HS-5 (cell line): ENCODE measurements at regions not wholly inside any gene's neighbourhood (a gene's known extent, or its start where the extent isn't known, plus 50 kb on each side); places are given as distances from the start of the nearest gene placed in this dataset.
"Not testable (repeated sequence)": the region's sequence is repeated elsewhere in the genome, so short reads cannot be mapped to it uniquely, and the experiment has no call there.

ENCODE experiments used
- DNase-seq: peaks from one replicate; pipeline ENCODE4 v3.0.0-alpha.2; 2012; ENCODE audit warnings: low read depth

DNA sequence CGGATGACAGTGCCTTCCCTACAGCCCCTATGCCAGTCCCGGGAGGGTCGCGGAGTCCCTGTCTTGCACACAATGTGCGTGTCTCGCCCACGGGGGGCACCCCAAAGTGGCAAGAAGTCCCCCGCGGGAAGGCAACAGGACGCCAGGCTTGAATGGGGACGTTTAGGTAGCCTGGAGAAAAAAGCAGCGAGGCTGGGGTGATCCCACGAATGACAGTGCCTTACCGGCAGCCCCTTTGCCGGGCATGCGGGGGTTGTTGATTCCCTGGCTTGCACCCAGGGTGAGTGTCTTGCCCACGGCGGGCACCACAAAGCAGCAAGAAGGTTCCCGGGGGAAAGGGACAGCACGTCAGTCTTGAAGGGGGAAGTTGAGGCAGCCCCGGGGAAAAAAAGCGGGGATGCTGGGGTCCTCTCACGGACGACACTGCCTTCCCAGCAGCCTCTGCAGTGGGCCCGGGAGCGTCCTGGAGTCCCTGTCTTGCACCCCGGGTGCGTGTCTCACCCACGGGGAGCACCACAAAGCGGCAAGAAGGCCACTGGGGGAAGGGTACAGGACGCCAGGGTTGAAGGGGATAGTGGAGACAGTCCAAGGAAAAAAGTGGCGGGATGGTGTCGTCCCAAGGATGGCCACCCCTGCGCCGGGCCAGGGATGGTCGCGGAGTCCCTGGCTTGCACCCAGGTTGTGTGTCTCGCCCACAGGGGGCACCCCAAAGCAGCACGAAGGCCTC, 156.8 kb upstream of the ALG10B start:
- DNase-seq: no peak

DNA sequence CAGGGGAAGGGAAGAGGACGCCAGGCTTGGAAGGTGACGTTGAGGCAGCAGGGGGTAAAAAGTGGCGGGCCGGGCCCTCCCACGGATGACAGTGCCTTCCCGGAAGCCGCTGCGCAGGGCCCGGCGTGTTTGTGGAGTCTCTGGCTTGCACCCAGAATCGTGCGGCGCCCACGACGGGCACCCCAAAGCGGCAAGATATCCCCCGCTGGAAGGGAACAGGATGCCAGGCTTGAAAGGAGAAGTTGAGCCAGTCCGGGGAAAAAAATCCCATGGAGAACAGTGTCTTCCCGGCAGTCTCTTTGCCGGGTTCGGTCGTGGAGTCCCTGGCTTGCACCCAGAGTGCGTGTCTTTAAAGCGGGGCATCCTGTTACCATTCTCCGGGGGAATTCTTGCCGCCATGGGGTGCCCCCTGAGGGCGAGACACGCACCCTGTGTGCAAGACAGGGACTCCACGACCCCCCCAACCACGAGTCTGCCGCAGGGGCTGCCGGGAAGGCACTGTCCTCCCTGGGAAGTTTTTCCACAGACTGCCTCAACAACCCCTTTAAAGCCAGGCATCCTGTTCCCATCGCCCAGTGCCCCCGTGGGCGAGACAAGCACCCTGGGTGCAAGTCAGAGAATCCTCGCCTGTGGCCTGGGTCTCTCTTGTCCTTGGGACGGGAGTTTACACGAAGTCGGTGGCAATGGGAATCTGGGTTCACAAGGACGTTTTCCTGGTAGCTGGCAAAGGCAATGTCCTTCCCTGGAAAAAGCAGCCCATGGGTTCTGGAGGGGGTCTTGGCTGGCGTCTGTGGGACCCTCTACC, 156.1 kb upstream of the ALG10B start:
- DNase-seq: no peak

DNA sequence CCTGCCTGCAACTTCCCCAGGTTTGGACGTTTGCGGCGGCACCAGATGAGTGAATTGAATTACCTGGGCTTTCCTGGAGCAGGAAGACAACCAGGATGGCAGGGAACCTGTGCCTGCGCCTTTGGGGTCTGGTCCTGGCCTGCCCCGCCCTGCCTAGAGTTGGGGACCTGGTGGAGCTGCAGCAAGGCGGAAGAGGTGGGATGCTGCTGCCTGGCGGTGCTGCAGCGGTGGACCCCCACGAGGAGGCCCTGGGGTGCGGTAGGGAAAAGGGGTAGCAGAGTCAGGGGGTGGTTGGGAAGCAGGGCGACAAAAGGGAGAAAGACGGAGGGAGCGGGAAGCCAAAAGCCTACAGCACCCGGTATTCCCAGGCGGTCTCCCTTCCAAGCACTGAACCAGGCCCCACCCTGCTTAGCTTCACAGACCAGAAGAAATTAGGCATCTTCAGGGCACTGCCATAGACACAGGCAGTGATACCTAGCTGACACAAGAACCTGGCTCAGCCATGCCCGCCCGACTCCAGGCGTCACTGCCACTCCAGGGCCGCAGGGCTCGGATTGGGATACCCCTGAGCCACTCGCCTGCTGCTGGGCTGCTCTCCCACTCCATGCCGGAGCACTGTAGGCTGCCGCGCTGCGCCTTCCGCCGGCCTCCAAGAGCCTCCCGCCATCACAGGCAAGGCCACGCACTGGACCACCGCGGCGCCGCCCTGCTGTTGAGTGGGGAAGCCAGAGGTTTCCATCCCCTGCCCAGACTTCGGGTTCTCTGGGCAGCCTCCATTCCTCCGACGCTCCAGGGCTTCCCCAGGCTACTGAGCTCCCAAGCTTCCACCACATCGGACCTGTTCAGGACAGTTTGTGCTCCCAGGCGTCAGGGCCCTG, 155.2 kb upstream of the ALG10B start:
- no peak for DNase-seq

DNA sequence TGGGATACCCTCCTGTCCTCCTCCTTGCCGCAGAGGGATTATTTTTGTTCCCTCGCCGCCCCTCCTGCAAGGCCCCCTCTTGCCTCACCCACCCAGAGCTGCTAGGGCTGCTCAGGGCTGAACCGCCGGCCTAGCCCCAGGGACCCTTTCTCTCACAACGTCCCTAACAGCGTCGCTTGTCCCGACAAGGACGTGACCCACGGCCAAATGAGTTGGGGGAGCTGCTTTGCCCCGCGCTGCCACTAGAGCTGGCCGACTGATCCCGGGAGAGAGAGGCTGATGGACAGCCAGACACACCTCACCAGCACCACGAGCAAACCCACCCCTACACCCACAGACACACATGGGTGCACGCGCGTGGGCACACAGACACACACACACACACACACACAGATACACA, 154.6 kb upstream of the ALG10B start:
- DNase-seq: no peak

DNA sequence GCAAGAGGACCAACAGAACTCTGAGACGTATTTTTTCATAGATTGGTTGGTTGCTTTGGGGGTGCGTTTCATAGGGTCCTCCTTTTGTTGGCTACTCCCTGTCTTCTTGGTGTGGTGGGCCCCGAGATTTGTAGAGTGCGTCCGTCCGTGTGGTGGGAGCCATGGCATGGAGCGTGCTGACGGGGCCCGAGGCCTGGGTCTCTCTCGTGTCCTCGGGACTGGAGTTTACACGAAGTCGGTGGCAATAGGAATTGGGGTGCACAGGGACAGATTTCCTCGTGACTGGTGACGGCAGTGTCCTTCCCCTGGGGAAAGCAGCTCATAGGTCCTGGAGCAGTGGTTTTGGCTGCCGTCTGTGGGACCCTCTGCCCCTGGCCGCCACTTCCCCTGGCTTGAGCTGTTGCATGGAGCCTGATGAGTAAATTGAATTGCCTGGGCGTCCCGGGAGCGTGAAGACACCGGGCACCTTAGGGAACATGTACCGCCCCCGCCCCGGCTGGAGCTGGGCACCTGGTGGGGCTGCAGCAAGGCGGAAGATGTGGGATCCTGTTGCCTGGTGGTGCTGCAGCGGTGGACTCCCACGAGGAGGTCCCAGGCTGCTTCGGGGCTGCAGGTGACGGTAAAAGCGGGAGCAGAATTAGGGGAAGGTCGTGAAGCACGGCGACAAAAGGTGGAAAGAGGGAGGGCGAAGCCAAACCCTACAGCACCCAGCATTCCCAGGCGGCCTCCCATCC, 153.7 kb upstream of the ALG10B start:
- no peak for DNase-seq

DNA sequence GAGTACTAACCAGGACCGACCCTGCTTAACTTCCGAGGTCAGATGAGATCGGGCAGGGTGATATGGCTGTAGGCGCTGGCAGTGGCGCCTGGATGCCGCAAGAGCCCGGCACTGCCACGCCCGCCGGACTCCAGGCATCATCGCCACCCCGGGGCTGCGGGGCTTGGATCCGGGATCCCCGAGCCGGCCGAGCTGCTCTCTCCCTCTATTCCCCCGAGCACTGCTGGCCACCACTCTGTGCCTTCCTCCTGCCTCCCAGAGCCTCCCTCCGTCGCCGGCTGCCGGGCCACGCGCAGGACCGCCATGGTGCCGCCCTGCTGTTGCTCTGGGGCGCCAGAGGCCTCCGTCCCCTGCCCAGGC, 153.2 kb upstream of the ALG10B start:
- no peak for DNase-seq

DNA sequence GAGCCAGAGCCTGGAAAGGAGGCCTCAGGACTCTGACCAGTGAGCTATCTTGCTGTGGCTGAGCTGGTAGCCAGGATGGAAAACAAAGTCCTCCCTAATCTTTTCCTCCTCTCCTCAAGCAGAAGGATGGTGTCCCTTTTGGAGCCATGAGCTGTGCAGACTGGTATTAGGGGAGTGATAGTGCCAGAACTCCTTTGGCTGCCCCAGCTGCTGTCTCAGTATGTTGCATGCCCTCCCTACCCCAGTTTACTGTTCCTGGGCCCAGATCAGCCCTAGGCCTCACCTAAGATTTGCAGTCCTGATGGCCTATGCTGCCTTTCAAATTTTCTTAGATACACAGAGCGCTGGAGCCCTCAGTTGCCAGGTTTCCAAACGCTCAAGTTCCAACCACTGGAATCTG, 150.3 kb upstream of the ALG10B start:
- no peak for DNase-seq

DNA sequence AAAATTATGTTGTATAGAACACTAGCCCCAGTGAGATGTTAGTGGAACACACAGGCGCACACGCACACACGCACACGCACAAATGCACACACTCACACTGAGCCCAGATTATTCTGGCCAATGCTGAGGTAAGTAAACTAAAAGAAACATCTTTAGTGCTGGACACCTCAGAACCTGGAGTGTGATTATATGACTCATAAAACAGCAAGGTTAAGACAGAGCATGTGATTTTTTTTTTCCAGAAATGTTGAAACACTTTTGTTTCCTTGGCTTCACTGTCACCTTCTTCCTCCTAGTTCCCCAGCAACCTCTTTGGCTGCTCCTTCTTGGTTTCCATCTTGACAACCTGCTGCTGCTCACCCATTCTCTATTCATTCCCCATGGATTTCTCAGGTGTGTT, 141.0 kb upstream of the ALG10B start:
- DNase-seq: peak; percentile 25

DNA sequence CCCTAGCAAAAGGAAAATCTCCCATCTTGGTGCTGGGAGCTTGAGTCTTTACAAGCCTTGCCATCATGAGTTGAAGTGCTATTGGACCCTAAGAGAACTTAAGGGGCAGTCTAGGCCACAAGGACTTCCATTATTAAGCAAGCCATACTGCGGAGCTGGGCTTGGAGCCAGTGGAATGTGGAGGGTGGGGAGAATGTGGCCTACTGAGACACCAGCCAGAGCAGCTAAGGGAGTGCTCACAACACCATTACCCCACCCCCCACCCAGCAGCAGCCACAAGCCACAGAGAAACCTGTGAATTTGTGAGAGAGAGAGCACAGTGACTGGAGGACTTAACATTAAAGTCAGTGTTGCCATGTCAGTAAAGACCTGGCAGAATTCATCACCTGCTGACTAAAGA, 133.0 kb upstream of the ALG10B start:
- DNase-seq: peak; percentile 26

DNA sequence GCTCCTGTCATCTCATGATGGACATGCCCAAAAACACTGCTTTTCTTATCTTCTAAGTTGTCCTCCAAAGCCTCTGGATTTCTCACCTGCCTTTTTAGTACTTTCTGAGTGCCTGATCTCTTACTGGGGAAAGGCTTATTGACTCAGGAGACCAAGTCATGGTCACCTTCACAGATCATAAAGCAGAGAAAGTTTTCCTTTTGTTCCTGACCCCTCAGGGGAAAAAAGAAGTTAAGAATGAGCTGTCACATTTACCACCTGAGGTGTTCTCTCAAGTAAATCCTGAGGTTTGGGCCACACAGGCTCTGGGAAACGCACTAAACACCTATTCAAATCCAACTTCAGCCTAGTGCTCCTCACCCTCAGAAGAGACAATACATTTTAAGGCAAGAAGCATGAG, 119.3 kb upstream of the ALG10B start:
- not testable (repeated sequence) for DNase-seq

DNA sequence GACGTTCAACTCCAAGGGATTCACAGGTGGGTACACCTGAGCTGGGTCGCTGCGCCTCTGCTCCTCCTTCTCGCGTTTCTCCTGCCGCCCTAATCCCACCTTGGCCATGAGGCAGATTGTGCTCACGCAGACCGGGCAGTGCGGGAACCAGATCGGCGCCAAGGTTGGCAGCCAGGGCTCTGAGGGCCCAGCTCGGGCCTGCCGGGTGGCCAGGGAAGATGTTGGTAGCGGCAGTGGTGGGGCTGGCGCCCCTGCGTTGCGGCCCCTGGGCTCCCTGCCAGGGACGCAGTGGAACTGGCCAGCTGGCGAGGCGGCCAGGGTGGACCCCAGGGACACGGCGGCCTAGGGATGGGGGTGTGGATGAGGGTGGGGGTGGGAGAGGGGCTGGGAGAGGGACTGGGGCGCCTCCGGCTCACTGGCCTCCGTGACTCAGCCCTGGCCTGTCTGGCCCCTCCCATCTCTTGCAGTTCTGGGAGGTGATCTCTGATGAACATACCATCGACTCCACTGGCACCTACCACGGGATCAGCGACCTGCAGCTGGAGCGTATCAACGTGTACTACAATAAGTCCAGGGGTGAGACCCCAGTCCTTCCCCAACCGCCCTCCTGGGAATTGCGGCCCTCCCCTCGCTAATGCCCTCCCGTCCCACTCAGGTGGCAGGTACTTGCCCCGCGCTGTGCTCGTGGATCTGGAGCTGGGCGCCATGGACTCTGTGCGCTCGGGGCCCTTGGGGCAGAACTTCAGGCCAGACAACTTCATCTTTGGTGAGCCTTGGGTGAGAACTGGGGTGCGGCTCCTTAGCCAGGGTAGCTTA, 114.9 kb upstream of the ALG10B start:
- no peak for DNase-seq

DNA sequence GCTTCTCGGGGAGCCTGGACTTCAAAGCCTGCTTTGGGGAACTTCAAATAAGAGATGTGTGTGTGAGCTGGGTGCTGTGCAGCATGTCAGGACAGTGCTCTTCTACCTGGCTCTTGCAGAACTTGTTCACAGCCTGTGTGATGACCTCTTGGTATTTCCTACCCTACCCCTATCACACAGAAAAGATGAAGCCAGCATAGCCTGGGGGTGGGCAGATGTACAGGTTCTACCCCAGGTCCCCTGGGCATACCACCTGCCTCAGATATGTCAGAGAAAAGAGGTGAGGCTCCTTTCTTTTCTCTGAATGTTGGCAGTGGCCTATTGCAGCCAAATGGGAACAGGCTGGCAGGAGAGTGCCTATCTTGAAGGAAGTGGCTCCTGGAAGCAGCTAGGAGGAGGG, 111.7 kb upstream of the ALG10B start:
- no peak for DNase-seq

DNA sequence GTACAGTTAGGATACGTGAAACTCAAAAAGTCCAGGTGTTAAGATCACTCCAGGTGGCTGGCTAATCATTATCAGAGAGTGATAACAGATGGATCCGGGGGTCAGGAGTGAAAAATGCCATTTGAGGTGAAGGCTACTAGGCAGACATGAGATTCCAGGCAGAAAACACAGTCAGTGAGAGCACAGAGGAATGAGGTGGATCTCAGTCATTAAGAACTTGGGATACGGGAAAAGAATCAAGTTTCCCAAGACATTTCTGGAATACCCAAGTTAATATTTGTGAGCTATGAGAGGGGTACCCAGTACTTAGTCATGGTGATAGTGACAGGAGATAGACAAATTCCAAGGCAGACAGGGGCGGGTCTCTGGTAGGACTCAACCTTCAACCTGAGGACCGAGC, 94.6 kb upstream of the ALG10B start:
- no peak for DNase-seq

DNA sequence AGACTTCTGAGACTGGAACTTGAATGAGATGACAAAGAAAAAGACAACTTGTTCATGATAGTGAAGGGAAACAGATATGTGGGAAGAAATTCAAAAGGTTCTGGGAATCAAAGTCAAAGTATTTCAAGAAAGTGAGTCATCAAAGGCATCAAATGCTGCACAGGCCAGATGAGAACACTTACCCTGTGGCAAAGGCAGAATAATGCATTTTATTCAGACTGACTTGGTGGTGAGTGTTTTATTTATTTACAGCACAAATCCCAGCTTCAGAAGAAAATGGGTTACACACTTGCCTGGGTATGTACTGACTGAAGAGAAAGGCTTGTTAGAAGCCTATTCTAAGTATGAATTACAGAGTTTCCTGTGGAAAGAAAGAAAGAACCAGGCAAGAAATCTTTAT, 78.2 kb upstream of the ALG10B start:
- DNase-seq: peak; percentile 6

DNA sequence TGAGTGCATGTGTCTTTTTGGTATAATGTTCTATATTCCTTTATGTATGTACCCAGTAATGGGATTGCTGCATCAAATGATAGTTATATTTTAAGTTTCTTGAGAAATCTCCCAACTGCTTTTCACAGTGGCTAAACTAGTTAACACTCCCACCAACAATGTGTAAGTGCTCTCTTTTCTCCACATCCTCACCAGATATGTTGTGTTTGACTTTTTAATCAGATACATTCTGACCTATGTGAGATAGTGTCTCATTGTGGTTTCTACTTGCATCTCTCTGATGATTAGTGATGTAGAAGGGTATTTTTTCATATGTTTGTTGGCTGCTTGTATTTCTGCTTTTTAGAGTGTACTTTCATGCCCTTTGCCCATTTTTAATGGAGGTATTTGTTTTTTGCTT, 62.8 kb upstream of the ALG10B start:
- no peak for DNase-seq

DNA sequence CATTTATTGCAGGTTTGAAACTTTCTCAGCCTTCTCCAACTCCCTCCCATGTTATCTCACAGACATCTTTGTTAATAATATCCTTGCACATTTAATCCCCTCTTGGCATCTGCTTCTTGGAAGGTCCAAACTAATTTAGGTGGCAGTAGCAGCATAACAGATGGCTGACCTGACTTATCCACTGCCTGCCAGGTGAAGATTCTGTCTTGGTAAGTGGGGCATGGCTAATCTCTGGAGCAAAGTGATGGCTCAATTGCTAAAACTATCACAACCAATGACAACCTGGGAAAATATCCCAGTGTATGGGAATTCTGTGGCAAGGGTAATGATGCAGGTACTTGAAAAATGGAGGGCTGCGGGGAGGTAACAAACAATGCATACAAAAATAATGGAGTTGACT, 58.2 kb upstream of the ALG10B start:
- DNase-seq: no peak
